GM19239 (cell line): ENCODE measurements at regions not wholly inside any gene's neighbourhood (a gene's known extent, or its start where the extent isn't known, plus 50 kb on each side); places are given as distances from the start of the nearest gene placed in this dataset.
A peak's percentile ranks its signal among the peaks of the same experiment; 100 is the strongest.

Source experiments
- DNase-seq: peaks from one replicate; pipeline ENCODE4 v3.0.0; 2011; ENCODE audit warnings: low spot score; ENCODE audit not compliant: insufficient read length
- FAIRE-seq: peaks from 2 replicates; lab custom pipeline; 2011; peaks lifted over from hg19 to GRCh38; lab: Jason Lieb, UNC

- DNase-seq = no peak
- no peak for FAIRE-seq
Measured at GRCh38 chr10:128850647-128851046, 616.4 kb upstream of the MGMT start.

- DNase-seq = no peak
- FAIRE-seq = no peak
Measured at GRCh38 chr10:128851281-128851680, 615.8 kb upstream of the MGMT start.

DNA sequence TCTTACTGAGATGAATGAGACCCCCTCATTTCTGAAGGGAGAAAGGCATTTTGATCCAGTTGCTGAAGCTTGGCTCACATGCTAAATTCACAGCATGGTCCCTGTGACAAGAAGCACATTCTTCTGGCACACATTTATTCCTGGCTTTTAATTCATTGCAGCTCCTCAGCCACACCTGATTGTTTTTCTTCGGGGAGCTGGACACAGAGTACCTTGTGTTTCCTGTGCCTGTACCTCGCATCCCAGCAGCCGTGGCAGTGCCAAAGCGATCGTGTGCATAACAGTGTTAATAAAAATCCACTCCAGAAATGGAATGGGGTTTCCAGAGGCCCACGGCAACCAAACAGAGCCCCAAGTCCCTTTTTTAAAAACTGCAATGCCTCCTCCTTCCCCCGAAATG lies 615.3 kb upstream of the MGMT start:
- DNase-seq (no peak), FAIRE-seq (no peak)

DNA sequence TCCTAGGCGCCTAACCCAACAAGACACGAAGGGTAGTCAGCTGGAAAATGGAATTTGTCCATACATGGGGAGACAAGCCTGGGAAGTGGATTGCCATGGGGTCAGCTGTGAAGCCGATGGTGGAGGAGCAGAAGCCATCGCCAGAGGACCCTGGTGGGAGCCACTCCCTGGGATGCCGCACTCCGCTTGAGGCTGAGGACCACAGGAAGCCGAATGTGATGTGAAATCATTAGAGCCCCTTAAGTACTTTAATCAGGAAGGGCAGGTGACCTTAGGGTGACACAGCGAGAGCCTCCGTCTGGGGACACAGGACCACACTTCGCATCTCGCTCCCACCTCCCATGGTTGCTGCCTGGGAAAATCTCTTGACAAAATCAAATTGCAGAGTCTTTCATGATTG lies 614.6 kb upstream of the MGMT start:
- DNase-seq = no peak
- no peak for FAIRE-seq

GRCh38 chr10:128852902-128853301 lies 614.1 kb upstream of the MGMT start:
- no peak for FAIRE-seq
- no peak for DNase-seq

- FAIRE-seq (no peak), DNase-seq (no peak)
Measured at GRCh38 chr10:128853537-128853936, 613.5 kb upstream of the MGMT start.

GRCh38 chr10:128854204-128854603 lies 612.8 kb upstream of the MGMT start:
- FAIRE-seq = no peak
- DNase-seq = no peak

- DNase-seq = no peak
- FAIRE-seq = no peak
Measured at GRCh38 chr10:128854963-128855362, 612.1 kb upstream of the MGMT start.

GRCh38 chr10:128855618-128856428 lies 611.2 kb upstream of the MGMT start:
- no peak for DNase-seq
- no peak for FAIRE-seq

DNA sequence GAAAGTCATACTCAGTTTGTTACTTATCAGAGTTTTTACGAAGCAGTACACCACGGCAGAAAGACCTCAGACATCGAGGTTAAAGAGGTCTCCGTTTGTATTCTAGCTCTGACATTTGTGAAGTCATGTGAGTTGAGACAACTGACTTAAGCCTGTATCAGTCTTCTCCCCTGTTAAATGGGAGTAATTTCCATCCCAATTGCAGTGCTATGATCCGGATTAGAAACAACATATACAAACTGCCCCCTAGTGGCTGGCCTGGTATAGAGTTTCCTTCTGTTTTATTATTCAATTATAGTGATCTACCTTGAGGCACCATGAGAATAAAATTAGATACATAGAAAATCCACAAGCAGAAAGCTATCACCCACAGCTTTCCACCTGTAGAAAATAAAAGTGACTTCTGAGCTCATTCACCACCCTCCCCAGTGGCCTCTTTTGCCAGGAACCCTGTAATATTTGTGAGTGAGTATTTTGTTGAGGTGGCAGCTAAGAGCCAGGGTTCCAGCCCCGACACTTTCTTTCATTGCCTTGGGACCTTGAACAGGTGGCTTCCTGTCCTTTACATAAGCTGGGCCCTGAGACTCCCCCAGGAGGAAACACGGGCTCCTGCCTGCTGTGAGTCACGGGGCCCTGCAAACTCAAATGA lies 607.2 kb upstream of the MGMT start:
- FAIRE-seq = no peak
- peak; percentile 12 for DNase-seq

GRCh38 chr10:128860574-128860973 lies 606.5 kb upstream of the MGMT start:
- DNase-seq (no peak), FAIRE-seq (no peak)

DNA sequence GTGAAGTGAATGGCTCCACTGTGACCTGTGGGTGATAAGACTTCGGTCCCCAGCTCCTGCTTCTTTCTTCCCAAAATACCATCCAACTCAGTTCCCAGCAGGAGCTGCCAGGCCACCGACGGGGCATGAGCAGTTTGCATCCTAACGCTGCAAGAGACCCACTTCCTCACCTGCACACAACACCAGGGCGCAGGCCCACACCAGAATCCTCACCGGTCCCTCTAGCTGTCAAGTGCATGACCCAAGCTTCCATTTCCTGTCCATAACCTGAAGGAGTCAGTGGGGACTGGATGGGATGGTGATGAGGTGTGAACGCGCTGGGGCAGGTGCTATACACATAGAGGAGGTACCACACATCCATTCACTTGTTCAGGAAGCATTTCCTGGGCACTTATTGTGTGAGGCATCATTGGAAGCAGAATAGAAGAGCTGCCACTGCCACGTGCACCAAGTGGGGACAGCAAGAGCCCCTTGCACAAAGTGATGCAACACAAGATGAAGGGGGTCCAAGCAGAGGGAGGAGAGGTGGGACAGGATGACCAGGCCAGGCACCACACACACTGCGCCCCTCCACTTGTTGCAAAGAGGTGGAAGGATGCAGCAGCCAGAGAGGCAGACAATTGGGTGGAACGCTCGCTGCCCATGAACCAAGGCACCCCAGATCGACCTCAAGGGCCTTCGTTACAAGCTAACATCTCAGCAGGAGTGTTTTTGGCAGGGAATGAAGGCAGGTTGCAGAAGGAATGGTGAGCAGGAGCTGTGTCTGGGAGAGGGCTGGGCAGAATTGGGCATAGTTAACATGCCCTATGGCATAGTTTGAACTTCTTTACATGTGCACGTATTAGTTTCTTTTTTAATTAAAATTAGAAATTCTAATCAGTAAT lies 605.8 kb upstream of the MGMT start:
- FAIRE-seq (no peak), DNase-seq (no peak)

GRCh38 chr10:128863411-128863810 lies 603.6 kb upstream of the MGMT start:
- DNase-seq = no peak
- no peak for FAIRE-seq

DNA sequence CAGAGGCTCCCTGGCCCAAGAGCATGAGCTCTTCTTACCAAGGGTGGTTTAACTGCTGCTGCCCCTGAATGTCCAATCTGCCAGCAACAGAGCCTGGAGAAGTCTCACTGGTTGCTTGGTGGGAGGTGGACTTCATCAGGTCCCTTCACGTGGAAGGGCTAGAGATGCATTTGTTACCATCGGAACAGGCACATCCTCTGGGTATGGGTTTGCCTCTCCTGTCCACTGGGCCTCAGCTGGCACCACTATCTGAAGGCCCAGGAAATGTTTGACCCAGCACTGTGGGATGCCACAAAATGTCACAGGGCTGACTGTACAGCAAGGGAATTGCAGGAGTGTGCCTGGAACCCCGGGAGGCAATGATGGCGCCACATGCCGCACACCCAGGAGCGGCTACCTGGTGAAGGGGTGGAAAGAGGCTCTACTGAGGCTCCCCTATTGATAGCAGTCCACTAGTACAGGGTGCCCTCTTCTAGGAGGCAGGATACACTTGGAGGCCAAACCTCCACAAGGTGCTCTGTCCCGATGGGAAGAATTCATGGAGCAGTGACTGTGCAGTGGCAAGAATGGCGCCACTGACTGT lies 603.1 kb upstream of the MGMT start:
- no peak for FAIRE-seq
- DNase-seq = no peak

DNA sequence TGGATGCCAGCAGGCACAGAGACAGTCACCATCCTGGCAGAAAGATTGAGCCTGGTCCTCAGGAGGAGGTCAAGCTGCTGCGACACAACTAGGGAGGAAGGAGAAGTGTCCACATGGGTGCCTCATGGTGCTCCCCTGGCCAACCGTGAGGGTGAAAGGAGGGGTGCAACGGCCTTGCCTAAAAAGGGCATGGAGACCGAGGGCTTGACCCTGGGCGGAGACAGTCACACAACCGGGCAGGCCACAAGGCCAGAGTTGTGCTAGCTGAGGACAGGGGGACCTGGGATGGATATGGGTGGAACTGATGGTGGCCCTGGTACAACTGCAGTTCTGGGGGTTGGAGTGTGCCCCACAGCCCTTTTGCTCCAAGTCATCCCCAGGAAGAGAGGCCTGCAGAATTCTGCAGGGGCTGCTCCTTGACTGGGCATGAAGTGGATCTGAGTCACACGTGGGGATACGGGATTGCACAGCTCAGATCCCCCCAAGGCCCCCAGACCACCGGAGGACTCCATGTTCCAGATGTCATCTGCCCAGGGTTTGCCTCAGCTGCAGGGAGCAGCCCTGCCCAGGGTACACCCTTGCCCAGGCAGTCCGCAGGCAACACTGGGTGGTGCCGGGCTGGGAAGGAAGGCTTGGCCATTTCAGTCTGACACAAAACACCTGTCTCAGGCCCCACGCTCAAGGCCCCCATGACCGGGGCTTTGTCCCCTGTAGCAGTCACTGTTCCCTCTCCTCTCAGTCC lies 602.3 kb upstream of the MGMT start:
- DNase-seq (no peak), FAIRE-seq (no peak)

GRCh38 chr10:128865436-128866195 lies 601.4 kb upstream of the MGMT start:
- DNase-seq (no peak), FAIRE-seq (no peak)

- FAIRE-seq = no peak
Measured at GRCh38 chr10:128866551-128866950, 600.5 kb upstream of the MGMT start.

DNA sequence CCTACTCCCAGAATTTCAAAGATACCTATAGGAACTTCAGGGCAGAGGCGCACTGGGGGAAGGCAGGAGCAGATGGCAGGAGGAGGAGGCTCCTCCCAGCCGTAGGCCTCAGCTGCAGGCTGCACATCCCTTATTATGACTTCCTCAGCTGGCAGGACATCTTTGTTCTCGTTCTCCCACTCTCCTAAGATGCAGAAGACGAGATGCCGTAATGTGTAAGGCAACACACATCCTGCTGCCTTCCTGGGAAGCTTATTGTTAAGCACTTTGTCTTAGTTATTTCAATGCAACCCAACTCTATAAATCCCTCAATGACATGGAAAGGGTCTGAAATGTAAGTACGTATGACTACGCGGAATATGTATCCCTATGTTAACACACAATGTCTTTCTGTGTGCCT lies 599.8 kb upstream of the MGMT start:
- DNase-seq (no peak), FAIRE-seq (no peak)

More at GRCh38 chr10:128866551-128866950, 600.5 kb upstream of the MGMT start:
- DNase-seq = no peak

DNA sequence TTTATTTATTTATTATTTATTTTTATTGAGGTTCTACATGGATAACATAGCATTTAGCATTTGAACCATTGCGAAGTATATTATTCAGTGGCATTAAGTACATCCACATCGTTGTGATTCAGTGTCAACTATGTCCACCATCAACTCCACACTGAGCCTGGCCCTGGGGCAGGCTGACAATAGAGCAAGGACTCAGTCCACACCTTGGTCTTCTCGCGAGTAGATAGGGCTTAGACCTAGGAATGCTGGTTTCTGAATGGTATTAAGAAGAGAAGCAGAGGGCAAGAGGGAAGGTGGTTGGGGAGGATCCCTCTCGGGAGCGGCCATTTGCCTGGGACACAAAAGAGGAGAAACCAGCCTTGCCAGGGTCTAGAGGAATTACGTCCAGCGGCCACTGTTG lies 599.2 kb upstream of the MGMT start:
- DNase-seq = no peak
- no peak for FAIRE-seq
